GM12878 (cell line): ENCODE measurements at regions not wholly inside any gene's neighbourhood (a gene's known extent, or its start where the extent isn't known, plus 50 kb on each side); places are given as distances from the start of the nearest gene placed in this dataset.

Experiments
- CTCF ChIP-seq, 3 experiments: IDR thresholded peaks in 2 of 3; conservative IDR thresholded peaks in 1 of 3; 2 replicates each; pipeline ENCODE4 v1.5.1; 2011; ENCODE audit warnings: low read depth in 3 of 3, low read length in 3 of 3, mild to moderate bottlenecking in 3 of 3, control low read depth in 2 of 3, moderate library complexity in 2 of 3, inconsistent platforms in 1 of 3, mixed read lengths in 1 of 3; ENCODE audit not compliant: control insufficient read depth in 2 of 3, insufficient read depth in 1 of 3; ENCODE audit errors: extremely low read depth in 1 of 3
- POLR2A ChIP-seq: IDR thresholded peaks from 2 replicates; pipeline ENCODE4 v1.6.1; 2011; ENCODE audit warnings: low read depth, mild to moderate bottlenecking, low read length

- no peak for TF ChIP-seq CTCF (IDR thresholded peaks at IDR 0.05 in 2 of 3, conservative IDR thresholded peaks at IDR 0.05 in 1 of 3; ENCODE audit: control insufficient read depth in 2 of 3, extremely low read depth in 1 of 3, insufficient read depth in 1 of 3, low read depth in 3 of 3, low read length in 3 of 3)
- TF ChIP-seq POLR2A = no peak
These were observed 338.8 kb upstream of the SFSWAP start for GRCh38 chr12:131372171-131372475.
